ENCODE measurements at regions not wholly inside any gene's neighbourhood (a gene's known extent, or its start where the extent isn't known, plus 50 kb on each side); places are given as distances from the start of the nearest gene placed in this dataset.
"Not testable (repeated sequence)": the region's sequence is repeated elsewhere in the genome, so short reads cannot be mapped to it uniquely, and the experiment has no call there.

- no peak for DNase-seq (ENCODE audit: low read depth in 2 of 3, low spot score in 2 of 3)
These were observed 436.2 kb downstream of the BRD1 start for GRCh38 chr22:49391436-49391835.

- DNase-seq (ENCODE audit: low read depth in 2 of 3, low spot score in 2 of 3) = no peak
These were observed 436.7 kb downstream of the BRD1 start for GRCh38 chr22:49390954-49391353.

GRCh38 chr22:49383909-49384308, 443.8 kb downstream of the BRD1 start:
- not testable (repeated sequence) for DNase-seq (ENCODE audit: low read depth in 2 of 3, low spot score in 2 of 3)

GRCh38 chr22:49382451-49382735, 445.3 kb downstream of the BRD1 start:
- no peak for DNase-seq (ENCODE audit: low read depth in 2 of 3, low spot score in 2 of 3)

GRCh38 chr22:49381595-49382450, 445.9 kb downstream of the BRD1 start:
- no peak for DNase-seq (ENCODE audit: low read depth in 2 of 3, low spot score in 2 of 3)

- no peak for DNase-seq (ENCODE audit: low read depth in 2 of 3, low spot score in 2 of 3)
These were observed 446.9 kb downstream of the BRD1 start for GRCh38 chr22:49380828-49381114.

GRCh38 chr22:49380095-49380827, 447.4 kb downstream of the BRD1 start:
- DNase-seq (ENCODE audit: low read depth in 2 of 3, low spot score in 2 of 3) = no peak

- no peak for DNase-seq (ENCODE audit: low read depth in 2 of 3, low spot score in 2 of 3)
These were observed 450.4 kb downstream of the BRD1 start for GRCh38 chr22:49377306-49377705.

GRCh38 chr22:49373801-49374226, 453.9 kb downstream of the BRD1 start:
- no peak for DNase-seq (ENCODE audit: low read depth in 2 of 3, low spot score in 2 of 3)

GRCh38 chr22:49373289-49373666, 454.4 kb downstream of the BRD1 start:
- no peak for DNase-seq (ENCODE audit: low read depth in 2 of 3, low spot score in 2 of 3)

- no peak for DNase-seq (ENCODE audit: low read depth in 2 of 3, low spot score in 2 of 3)
These were observed 455.0 kb downstream of the BRD1 start for GRCh38 chr22:49372530-49373288.

- DNase-seq (ENCODE audit: low read depth in 2 of 3, low spot score in 2 of 3) = no peak
These were observed 455.6 kb downstream of the BRD1 start for GRCh38 chr22:49372111-49372529.

- no peak for DNase-seq (ENCODE audit: low read depth in 2 of 3, low spot score in 2 of 3)
These were observed 456.2 kb downstream of the BRD1 start for GRCh38 chr22:49371325-49372110.

- no peak for DNase-seq (ENCODE audit: low read depth in 2 of 3, low spot score in 2 of 3)
These were observed 456.9 kb downstream of the BRD1 start for GRCh38 chr22:49370627-49371301.

GRCh38 chr22:49369726-49370626, 457.7 kb downstream of the BRD1 start:
- DNase-seq (ENCODE audit: low read depth in 2 of 3, low spot score in 2 of 3) = no peak

GRCh38 chr22:49368976-49369725, 458.5 kb downstream of the BRD1 start:
- DNase-seq (ENCODE audit: low read depth in 2 of 3, low spot score in 2 of 3) = no peak

- DNase-seq (ENCODE audit: low read depth in 2 of 3, low spot score in 2 of 3) = no peak
These were observed 459.3 kb downstream of the BRD1 start for GRCh38 chr22:49368221-49368975.

Measured in hematopoietic multipotent progenitor cell (in vitro differentiated cells).